Astrocyte of the cerebellum (primary cell): ENCODE measurements at regions not wholly inside any gene's neighbourhood (a gene's known extent, or its start where the extent isn't known, plus 50 kb on each side); places are given as distances from the start of the nearest gene placed in this dataset.

Experiments used
- DNase-seq: peaks from one replicate; pipeline ENCODE4 v3.0.0-alpha.2; 2011; ENCODE audit warnings: low read depth
- H3K4me3 ChIP-seq: 2 replicates; pipeline ENCODE4 v1.5.1; 2011; ENCODE audit warnings: mild to moderate bottlenecking, low read depth, low read length, moderate library complexity
- in situ Hi-C: cut with HindIII; loops from 2 replicates; pipeline ENCODE4 v1.10.0; 2017; ENCODE audit warnings: low sequenced_read_pairs
- TF ChIP-seq, protein P1 (sequence below): IDR thresholded peaks from 2 replicates; pipeline ENCODE4 v1.5.1; 2012; ENCODE audit warnings: low read length, low read depth, moderate library complexity, mild to moderate bottlenecking; ENCODE audit errors: missing control alignments

DNA sequence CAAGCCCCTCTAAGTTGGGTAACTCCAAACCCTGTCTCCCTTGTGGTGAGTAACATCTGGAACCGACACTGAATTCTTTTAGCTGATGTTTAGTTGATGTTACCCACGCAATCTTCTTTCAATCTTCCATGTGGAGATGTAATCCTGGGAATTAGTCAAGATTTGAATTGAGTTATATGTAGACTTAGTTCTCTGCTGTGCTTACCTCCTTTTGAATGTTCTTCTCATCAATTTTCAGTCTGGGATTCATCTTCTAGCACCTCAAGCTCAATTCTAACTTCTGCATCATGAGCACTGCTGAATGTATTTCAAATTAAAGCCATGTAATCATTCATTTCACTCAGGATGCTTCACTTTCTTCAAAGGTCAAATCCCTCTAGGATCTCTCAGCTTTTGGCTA, 270.6 kb downstream of the FAM170A start:
- TF ChIP-seq, protein P1, sequence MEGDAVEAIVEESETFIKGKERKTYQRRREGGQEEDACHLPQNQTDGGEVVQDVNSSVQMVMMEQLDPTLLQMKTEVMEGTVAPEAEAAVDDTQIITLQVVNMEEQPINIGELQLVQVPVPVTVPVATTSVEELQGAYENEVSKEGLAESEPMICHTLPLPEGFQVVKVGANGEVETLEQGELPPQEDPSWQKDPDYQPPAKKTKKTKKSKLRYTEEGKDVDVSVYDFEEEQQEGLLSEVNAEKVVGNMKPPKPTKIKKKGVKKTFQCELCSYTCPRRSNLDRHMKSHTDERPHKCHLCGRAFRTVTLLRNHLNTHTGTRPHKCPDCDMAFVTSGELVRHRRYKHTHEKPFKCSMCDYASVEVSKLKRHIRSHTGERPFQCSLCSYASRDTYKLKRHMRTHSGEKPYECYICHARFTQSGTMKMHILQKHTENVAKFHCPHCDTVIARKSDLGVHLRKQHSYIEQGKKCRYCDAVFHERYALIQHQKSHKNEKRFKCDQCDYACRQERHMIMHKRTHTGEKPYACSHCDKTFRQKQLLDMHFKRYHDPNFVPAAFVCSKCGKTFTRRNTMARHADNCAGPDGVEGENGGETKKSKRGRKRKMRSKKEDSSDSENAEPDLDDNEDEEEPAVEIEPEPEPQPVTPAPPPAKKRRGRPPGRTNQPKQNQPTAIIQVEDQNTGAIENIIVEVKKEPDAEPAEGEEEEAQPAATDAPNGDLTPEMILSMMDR = no peak
- no peak for DNase-seq
- in situ Hi-C loops = no loop called here
- no peak overlapping the region for H3K4me3 ChIP-seq

DNA sequence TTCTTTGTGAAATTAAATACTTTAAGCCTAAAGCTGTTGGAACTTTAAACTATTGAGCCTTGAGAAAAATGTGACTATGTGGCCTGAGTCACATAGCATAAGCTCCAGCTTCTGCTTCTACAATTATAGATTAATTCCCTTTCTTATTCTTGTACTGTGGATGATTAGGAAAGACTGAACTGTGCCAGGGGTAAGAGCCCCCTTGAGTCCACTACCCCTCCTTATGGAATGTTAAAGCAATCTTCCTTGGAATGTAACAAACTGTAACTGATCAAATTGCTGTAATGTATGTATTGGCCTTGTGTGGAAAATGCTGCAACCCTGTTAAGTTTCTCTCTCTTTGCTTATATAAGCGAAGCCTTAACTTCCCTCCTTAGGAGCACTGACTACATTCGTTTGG, 273.2 kb downstream of the FAM170A start:
- in situ Hi-C loops = no loop called here
- no peak overlapping the region for H3K4me3 ChIP-seq
- TF ChIP-seq, protein P1 = no peak
- no peak for DNase-seq

DNA sequence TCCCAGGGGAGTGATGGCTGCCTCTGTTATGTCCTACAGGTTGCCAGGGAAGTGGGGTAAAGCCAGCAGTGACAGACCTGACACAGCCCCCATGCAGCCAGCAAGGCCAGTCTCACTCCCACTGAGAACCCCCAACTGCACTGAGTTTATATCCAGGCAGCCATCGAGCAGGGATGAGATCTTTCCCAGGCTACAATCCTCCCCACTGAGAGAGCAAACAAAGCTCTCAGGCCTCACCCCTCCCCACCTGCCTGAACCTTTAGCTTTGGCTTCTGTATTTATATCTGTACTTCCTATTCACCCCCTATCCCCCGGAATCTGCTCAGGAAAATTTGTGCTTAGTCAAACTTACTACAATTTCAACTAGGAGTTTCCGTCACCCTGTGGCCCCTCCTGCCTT, 284.1 kb downstream of the FAM170A start:
- no peak for DNase-seq
- TF ChIP-seq, protein P1 = no peak
- in situ Hi-C loops = no loop called here
- H3K4me3 ChIP-seq = no peak overlapping the region

DNA sequence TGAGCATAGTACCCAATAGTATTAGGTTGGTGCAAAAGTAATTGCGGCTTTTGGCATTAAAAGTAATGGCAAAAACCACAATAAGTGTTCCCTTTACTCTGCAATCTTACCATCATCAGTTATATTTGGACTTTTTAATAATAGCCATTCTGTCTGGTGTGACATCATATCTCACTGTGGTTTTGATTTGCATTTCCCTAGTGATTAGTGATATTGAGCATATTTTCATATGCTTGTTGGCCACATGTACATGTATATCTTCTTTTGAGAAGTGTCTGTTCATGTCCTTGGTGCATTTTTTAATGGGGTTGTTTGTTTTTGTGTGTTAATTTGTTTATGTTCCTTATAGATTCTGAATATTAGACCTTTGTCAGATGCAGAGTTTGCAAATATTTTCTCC, 289.9 kb downstream of the FAM170A start:
- TF ChIP-seq, protein P1 = no peak
- no peak for DNase-seq
- no peak overlapping the region for H3K4me3 ChIP-seq
- in situ Hi-C loops = no loop called here

DNA sequence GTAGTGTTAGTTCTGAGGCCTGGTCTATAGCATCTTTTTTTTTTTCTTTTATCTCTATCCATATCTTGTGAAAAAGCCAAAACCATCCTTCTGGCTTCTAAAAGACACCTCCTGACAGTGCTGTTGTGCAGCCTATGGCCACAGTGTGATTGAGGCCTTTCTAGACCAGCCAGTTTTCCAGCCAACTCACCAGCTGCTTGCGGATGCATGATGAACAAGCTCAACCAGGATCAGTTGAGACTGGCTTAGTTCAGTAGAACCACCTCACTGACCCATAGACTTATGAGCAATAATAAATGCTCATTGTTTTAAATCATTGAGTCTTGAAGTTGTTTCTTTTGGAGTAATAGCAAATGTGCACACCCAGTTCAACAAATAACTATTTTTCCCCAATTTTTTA, 296.9 kb downstream of the FAM170A start:
- in situ Hi-C loops = no loop called here

DNA sequence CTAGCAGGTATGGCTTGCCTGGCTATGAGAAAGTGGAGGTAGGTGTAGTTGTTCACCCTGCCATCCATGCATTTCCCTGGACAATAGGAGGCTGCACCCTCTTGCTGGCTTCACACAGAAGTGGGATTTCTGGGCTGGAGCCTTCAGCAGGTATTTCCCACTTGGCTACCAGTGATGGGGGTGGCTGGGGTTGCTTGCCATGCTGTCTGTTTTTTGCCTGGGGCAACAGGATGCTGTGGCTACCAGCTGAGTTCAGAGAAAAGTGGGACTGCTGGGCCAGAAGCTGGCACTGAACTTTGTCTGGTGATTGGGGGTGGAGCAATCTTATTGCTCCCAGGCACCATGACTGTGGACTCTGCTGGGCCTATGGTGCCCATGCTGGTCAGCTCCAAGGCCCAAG, 299.6 kb downstream of the FAM170A start:
- no peak overlapping the region for H3K4me3 ChIP-seq
- DNase-seq = no peak
- in situ Hi-C loops = no loop called here
- TF ChIP-seq, protein P1 = no peak

More for the DNA sequence above, 296.9 kb downstream of the FAM170A start:
- no peak overlapping the region for H3K4me3 ChIP-seq
- no peak for DNase-seq
- TF ChIP-seq, protein P1 = no peak

DNA sequence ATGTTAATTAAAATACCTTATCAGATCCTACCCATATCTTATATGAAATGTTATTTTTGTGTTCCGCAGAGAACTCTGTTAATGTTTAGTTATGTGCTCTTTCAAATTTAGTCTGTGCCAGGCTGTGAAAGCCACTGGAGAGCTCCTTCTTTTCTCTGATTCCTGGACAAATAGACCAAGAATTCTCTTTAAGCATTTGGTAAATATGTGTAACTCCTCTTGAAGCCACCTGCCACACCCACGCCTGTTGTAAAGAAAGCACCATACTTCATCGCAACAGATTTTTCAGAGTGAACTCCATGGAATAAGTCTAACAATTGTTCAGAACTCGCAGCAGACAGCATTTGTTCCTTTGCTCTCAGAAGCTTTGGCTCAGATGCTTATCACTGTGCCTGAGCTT, 301.1 kb downstream of the FAM170A start:
- in situ Hi-C loops = no loop called here
- no peak overlapping the region for H3K4me3 ChIP-seq
- TF ChIP-seq, protein P1 = no peak
- DNase-seq = no peak
